Suprapubic skin (tissue), 4 donors: ENCODE measurements at regions not wholly inside any gene's neighbourhood (a gene's known extent, or its start where the extent isn't known, plus 50 kb on each side); places are given as distances from the start of the nearest gene placed in this dataset.

Experiments
- EP300 ChIP-seq: sonication (generic); formaldehyde crosslinking; IDR thresholded peaks from one replicate; pipeline ENCODE4 v1.6.1; 2017; ENCODE audit warnings: antibody characterized with exemption
- POLR2A ChIP-seq, 2 donors: fragments of 450-650 bp; IDR thresholded peaks; one replicate each; pipeline ENCODE4 v1.6.1; 2017; ENCODE audit warnings: antibody characterized with exemption in 2 of 2, mild to moderate bottlenecking in 2 of 2, moderate library complexity in 2 of 2
- POLR2AphosphoS5 ChIP-seq, 3 donors: sonication (generic); formaldehyde crosslinking; IDR thresholded peaks; one replicate each; pipeline ENCODE4 v1.6.1; 2017; ENCODE audit warnings: antibody characterized with exemption in 3 of 3
- TF ChIP-seq, protein P1 (sequence below), 2 donors: fragments of 200-600 bp in 1 of 2; fragments of 450-650 bp in 1 of 2; sonication (generic) in 1 of 2; IDR thresholded peaks; one replicate each; pipeline ENCODE4 v1.5.1; 2016 to 2019; ENCODE audit warnings: antibody characterized with exemption in 2 of 2, mild to moderate bottlenecking in 1 of 2, moderate library complexity in 1 of 2

DNA sequence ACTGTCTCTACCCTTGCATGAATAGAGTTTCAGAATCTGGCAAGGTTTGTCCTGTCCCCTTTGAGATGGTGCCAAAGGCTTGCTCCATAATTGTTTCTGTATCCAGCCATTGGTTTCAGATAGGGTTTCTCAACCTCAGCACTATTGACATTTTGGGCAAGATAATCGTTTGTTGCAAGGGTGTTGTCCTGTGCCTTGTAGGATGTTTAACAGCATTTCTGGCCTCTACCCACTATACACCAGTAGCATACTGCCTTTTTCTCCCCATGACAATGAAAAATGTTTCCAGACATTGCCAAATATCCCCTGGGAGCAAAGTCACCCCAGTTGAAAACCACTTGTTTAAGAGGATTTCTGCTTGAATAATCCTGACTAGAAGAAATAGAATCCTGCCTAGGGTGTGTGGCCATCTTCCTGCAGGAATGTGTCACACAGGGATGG lies 126.8 kb downstream of the CDC42EP3 start:
- TF ChIP-seq, protein P1, sequence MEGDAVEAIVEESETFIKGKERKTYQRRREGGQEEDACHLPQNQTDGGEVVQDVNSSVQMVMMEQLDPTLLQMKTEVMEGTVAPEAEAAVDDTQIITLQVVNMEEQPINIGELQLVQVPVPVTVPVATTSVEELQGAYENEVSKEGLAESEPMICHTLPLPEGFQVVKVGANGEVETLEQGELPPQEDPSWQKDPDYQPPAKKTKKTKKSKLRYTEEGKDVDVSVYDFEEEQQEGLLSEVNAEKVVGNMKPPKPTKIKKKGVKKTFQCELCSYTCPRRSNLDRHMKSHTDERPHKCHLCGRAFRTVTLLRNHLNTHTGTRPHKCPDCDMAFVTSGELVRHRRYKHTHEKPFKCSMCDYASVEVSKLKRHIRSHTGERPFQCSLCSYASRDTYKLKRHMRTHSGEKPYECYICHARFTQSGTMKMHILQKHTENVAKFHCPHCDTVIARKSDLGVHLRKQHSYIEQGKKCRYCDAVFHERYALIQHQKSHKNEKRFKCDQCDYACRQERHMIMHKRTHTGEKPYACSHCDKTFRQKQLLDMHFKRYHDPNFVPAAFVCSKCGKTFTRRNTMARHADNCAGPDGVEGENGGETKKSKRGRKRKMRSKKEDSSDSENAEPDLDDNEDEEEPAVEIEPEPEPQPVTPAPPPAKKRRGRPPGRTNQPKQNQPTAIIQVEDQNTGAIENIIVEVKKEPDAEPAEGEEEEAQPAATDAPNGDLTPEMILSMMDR (IDR thresholded peaks at IDR 0.05): no peak
- TF ChIP-seq POLR2A (IDR thresholded peaks at IDR 0.05) (no peak), POLR2AphosphoS5 (IDR thresholded peaks at IDR 0.05) (no peak), EP300 (no peak)
